Nephron (organoid): ENCODE measurements at regions not wholly inside any gene's neighbourhood (a gene's known extent, or its start where the extent isn't known, plus 50 kb on each side); places are given as distances from the start of the nearest gene placed in this dataset.

Source experiments
- H3K27ac Mint-ChIP-seq, 3 experiments: 2 replicates each; pipeline ENCODE4 v1.8.0; 2020; ENCODE audit warnings: mixed read lengths in 3 of 3, mild to moderate bottlenecking in 2 of 3, moderate library complexity in 1 of 3
- H3K27me3 Mint-ChIP-seq: 2 replicates; pipeline ENCODE4 v1.8.0; 2021; ENCODE audit warnings: low read depth, mild to moderate bottlenecking, moderate library complexity, mixed read lengths
- H3K36me3 Mint-ChIP-seq: 2 replicates; pipeline ENCODE4 v1.8.0; 2020; ENCODE audit warnings: low read depth, mixed read lengths
- H3K4me1 Mint-ChIP-seq: 2 replicates; pipeline ENCODE4 v1.8.0; 2020; ENCODE audit warnings: mixed read lengths
- H3K4me3 Mint-ChIP-seq, 3 experiments: 2 replicates each; pipeline ENCODE4 v1.8.0; 2020; ENCODE audit warnings: mild to moderate bottlenecking in 3 of 3, mixed read lengths in 3 of 3, moderate library complexity in 2 of 3
- H3K9me3 Mint-ChIP-seq: 2 replicates; pipeline ENCODE4 v1.8.0; 2020; ENCODE audit warnings: mixed read lengths
- CTCF ChIP-seq, 3 experiments: fragments of 200-600 bp; sonication (generic); IDR thresholded peaks; one replicate each; pipeline ENCODE4 v1.5.0; 2021; ENCODE audit warnings: antibody characterized with exemption in 3 of 3; ENCODE audit not compliant: unreplicated experiment in 3 of 3

DNA sequence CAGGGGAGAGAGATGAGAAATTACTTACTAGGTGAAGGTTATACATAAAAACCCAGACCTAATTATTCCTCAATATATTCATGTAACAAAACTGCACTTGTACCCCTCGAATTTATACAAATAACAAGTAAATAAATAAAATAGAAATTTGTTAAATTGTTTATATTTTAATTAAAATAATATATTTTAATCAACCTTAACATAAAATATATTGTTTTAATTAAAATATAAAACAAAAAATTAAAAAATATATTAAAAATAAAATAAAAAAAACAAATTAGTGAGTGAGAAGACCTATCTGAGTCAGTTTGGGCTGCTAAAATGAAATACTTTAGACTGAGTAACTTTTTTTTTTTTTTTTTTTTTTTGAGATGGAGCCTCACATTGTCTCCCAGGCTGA lies 87.4 kb upstream of the PCDH7 start:
- Mint-ChIP-seq H3K27me3 (peaks cover 6% of the 10 kb centered on the region), H3K4me3 (no peak overlapping the region), H3K36me3 (no peaks in the 10 kb centered on the region), H3K9me3 (peaks cover 7% of the 10 kb centered on the region), H3K4me1 (no peaks in the 10 kb centered on the region), H3K27ac (no peak overlapping the region)
- no peak for TF ChIP-seq CTCF (IDR thresholded peaks at IDR 0.05; ENCODE audit: unreplicated experiment in 3 of 3)

DNA sequence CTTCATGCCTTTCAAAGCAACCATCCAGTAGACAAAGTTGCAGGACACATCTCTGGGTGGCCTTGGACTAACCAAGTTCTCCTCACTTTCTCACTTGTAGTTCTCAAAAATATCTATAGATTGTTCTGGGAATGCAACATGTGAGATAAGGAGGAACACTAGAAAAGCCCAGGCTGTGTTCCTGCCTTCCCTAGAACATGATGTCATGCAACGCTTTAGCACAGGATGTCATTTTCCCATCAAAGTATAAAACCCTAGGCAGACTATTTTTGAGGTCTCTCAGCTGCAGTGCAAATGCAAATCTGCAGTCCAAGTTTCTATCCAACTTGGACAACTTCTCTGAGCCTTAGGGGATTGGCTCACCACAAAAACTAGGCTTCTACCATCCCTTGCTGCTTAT lies 78.8 kb upstream of the PCDH7 start:
- Mint-ChIP-seq H3K4me3 (no peak overlapping the region), H3K9me3 (no peaks in the 10 kb centered on the region), H3K4me1 (no peaks in the 10 kb centered on the region), H3K27ac (no peak overlapping the region), H3K27me3 (no peaks in the 10 kb centered on the region), H3K36me3 (no peaks in the 10 kb centered on the region)
- TF ChIP-seq CTCF (IDR thresholded peaks at IDR 0.05; ENCODE audit: unreplicated experiment in 3 of 3): no peak

DNA sequence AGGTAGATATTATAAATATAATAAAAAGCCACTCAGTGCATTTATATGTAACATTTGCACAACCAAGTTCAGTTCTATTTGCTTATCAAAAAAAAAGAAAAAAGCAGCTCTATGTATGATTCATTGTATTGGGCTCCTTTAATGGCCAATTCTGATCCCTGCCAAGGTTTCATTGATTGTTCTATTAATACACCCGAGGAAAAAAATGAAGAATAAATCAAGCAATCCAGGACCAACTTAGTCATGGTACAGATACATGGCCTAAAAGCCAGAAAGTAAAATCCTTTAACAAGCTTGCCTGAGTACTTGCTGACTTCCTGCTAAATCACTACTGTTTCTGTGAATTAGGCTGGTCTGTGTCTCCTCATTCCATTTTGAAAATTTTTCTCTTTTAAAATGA lies 77.6 kb upstream of the PCDH7 start:
- Mint-ChIP-seq H3K9me3 (no peaks in the 10 kb centered on the region), H3K4me3 (no peak overlapping the region), H3K36me3 (no peaks in the 10 kb centered on the region), H3K27me3 (no peaks in the 10 kb centered on the region), H3K27ac (no peak overlapping the region), H3K4me1 (no peaks in the 10 kb centered on the region)
- TF ChIP-seq CTCF (IDR thresholded peaks at IDR 0.05; ENCODE audit: unreplicated experiment in 3 of 3): no peak

DNA sequence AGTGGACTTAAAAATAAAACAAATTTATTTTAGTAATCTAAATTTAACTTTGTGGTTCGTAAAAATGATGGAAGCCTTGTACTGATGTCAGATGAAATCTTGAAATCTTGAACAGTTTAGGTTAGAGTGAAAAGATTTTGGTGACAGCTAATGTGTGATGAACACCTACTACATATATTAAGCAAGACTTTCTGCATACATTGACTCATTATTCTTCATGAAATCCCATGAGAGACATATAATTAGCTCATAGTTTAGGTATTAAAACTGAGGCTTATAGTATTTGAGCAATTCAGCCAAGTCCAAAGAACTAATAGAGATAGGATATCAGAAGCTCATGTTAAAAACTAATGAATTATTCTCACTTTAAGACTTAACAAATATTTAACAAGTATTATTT lies 66.9 kb upstream of the PCDH7 start:
- Mint-ChIP-seq H3K4me1 (no peaks in the 10 kb centered on the region), H3K4me3 (no peak overlapping the region), H3K27me3 (no peaks in the 10 kb centered on the region), H3K36me3 (no peaks in the 10 kb centered on the region), H3K27ac (no peak overlapping the region), H3K9me3 (no peaks in the 10 kb centered on the region)
- no peak for TF ChIP-seq CTCF (IDR thresholded peaks at IDR 0.05; ENCODE audit: unreplicated experiment in 3 of 3)

DNA sequence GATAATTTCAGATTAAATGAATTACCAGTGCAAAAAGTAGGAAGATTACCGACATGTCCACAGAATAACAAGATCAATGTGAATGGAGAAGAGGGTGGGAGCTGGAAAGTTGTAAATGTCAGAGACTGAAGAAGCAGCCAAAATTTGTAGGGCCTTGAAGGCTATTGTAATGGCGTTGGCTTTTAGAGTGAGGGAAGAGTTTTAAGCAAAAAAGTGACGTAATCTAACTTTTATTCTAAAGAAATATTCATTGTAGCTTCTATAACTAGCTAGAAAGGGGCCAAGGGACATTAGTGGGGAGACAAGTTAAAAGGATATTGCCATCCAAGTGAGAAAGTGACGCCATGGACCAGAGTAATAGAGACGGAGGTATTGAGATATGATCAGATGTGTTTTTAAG lies 63.3 kb upstream of the PCDH7 start:
- Mint-ChIP-seq H3K36me3 (no peaks in the 10 kb centered on the region), H3K27me3 (no peaks in the 10 kb centered on the region), H3K4me3 (no peak overlapping the region), H3K27ac (no peak overlapping the region), H3K9me3 (no peaks in the 10 kb centered on the region), H3K4me1 (no peaks in the 10 kb centered on the region)
- no peak for TF ChIP-seq CTCF (IDR thresholded peaks at IDR 0.05; ENCODE audit: unreplicated experiment in 3 of 3)

GRCh38 chr4:30667919-30668318 lies 52.2 kb upstream of the PCDH7 start:
- no peaks in the 10 kb centered on the region for H3K4me1 Mint-ChIP-seq
- TF ChIP-seq CTCF (IDR thresholded peaks at IDR 0.05; ENCODE audit: unreplicated experiment in 3 of 3): no peak
- no peak overlapping the region for H3K27ac Mint-ChIP-seq
- no peaks in the 10 kb centered on the region for H3K36me3 Mint-ChIP-seq
- no peak overlapping the region for H3K4me3 Mint-ChIP-seq
- no peaks in the 10 kb centered on the region for H3K27me3 Mint-ChIP-seq
- H3K9me3 Mint-ChIP-seq: no peaks in the 10 kb centered on the region
